A549 (cell line): ENCODE measurements at regions not wholly inside any gene's neighbourhood (a gene's known extent, or its start where the extent isn't known, plus 50 kb on each side); places are given as distances from the start of the nearest gene placed in this dataset.

Experiments used
- JUN ChIP-seq, 2 experiments: fragments of >200 bp; sonication (Bioruptor Twin); formaldehyde crosslinking; IDR thresholded peaks; 2 replicates in 1 of 2; 3 replicates in 1 of 2; pipeline ENCODE4 v1.6.1; 2016 to 2017
- POLR2A ChIP-seq: IDR thresholded peaks from 2 replicates; pipeline ENCODE4 v1.6.1; 2012; ENCODE audit warnings: mild to moderate bottlenecking, low read length
- RARB ChIP-seq: fragments of 250-450 bp; sonication (Bioruptor Pico); IDR thresholded peaks from 2 replicates; pipeline ENCODE4 v1.8.0; 2021; ENCODE audit warnings: mild to moderate bottlenecking, moderate library complexity
- SMC3 ChIP-seq: fragments of >200 bp; sonication (Bioruptor Twin); formaldehyde crosslinking; IDR thresholded peaks from 3 replicates; pipeline ENCODE4 v1.6.1; 2018; ENCODE audit warnings: inconsistent platforms
- ZC3H11A ChIP-seq: fragments of 450-650 bp; IDR thresholded peaks from 2 replicates; pipeline ENCODE4 v1.6.1; 2014; ENCODE audit warnings: antibody characterized with exemption, mild to moderate bottlenecking
- ZFP36 ChIP-seq: fragments of 450-650 bp; IDR thresholded peaks from 2 replicates; pipeline ENCODE4 v1.6.1; 2014; ENCODE audit warnings: borderline replicate concordance; ENCODE audit not compliant: partially characterized antibody
- TF ChIP-seq, protein P1 (sequence below): fragments of >200 bp; sonication (Bioruptor Twin); formaldehyde crosslinking; IDR thresholded peaks from 3 replicates; pipeline ENCODE4 v1.5.1; 2016
- TF ChIP-seq, protein P2 (sequence below): fragments of 450-650 bp; IDR thresholded peaks from 2 replicates; pipeline ENCODE4 v1.6.1; 2014; ENCODE audit warnings: antibody characterized with exemption

DNA sequence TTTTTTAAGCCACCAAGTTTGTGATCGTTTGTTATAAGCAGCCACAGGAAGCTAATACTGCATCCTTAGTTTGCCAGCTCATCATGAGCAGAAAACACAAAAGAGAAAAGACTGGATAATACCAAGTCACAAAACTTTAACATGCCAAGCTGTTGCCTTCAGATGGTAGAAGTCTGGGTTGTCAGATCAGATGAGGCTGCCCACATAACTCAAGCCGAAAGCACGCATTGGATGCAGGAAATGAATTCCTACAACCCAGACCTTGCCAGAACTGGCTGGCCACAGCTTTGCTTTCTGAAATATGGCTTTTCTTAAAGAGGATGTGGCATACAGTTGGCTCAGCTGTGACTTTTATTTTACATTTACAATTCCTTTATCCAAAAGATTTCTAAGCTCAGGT lies 118.3 kb upstream of the NEO1 start:
- no peak for TF ChIP-seq ZC3H11A
- TF ChIP-seq RARB (CRISPR knock-in tag) = no peak
- no peak for TF ChIP-seq POLR2A
- no peak for TF ChIP-seq JUN (IDR thresholded peaks at IDR 0.05)
- no peak for TF ChIP-seq ZFP36
- TF ChIP-seq, protein P1, sequence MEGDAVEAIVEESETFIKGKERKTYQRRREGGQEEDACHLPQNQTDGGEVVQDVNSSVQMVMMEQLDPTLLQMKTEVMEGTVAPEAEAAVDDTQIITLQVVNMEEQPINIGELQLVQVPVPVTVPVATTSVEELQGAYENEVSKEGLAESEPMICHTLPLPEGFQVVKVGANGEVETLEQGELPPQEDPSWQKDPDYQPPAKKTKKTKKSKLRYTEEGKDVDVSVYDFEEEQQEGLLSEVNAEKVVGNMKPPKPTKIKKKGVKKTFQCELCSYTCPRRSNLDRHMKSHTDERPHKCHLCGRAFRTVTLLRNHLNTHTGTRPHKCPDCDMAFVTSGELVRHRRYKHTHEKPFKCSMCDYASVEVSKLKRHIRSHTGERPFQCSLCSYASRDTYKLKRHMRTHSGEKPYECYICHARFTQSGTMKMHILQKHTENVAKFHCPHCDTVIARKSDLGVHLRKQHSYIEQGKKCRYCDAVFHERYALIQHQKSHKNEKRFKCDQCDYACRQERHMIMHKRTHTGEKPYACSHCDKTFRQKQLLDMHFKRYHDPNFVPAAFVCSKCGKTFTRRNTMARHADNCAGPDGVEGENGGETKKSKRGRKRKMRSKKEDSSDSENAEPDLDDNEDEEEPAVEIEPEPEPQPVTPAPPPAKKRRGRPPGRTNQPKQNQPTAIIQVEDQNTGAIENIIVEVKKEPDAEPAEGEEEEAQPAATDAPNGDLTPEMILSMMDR = no peak
- TF ChIP-seq, protein P2, sequence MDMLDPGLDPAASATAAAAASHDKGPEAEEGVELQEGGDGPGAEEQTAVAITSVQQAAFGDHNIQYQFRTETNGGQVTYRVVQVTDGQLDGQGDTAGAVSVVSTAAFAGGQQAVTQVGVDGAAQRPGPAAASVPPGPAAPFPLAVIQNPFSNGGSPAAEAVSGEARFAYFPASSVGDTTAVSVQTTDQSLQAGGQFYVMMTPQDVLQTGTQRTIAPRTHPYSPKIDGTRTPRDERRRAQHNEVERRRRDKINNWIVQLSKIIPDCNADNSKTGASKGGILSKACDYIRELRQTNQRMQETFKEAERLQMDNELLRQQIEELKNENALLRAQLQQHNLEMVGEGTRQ = no peak
- no peak for TF ChIP-seq SMC3
